GM12874 (cell line): ENCODE measurements at regions not wholly inside any gene's neighbourhood (a gene's known extent, or its start where the extent isn't known, plus 50 kb on each side); places are given as distances from the start of the nearest gene placed in this dataset.

Experiments used
- CTCF ChIP-seq: IDR thresholded peaks from 2 replicates; pipeline ENCODE4 v1.5.1; 2011; ENCODE audit warnings: low read depth, mild to moderate bottlenecking, control low read depth, low read length, moderate library complexity; ENCODE audit not compliant: insufficient read depth

GRCh38 chr19:28667348-28667977, 545.5 kb downstream of the UQCRFS1 start:
- no peak for TF ChIP-seq CTCF

- no peak for TF ChIP-seq CTCF
Measured at GRCh38 chr19:28665748-28666147, 547.2 kb downstream of the UQCRFS1 start.

GRCh38 chr19:28656644-28657043, 556.3 kb downstream of the UQCRFS1 start:
- TF ChIP-seq CTCF = no peak

GRCh38 chr19:28655054-28655453, 557.9 kb downstream of the UQCRFS1 start:
- TF ChIP-seq CTCF = no peak

- TF ChIP-seq CTCF = no peak
Measured at GRCh38 chr19:28652765-28653164, 560.2 kb downstream of the UQCRFS1 start.

GRCh38 chr19:28646629-28647028, 566.3 kb downstream of the UQCRFS1 start:
- TF ChIP-seq CTCF = no peak

GRCh38 chr19:28644169-28644775, 568.7 kb downstream of the UQCRFS1 start:
- TF ChIP-seq CTCF = no peak
